ENCODE measurements at regions not wholly inside any gene's neighbourhood (a gene's known extent, or its start where the extent isn't known, plus 50 kb on each side); places are given as distances from the start of the nearest gene placed in this dataset.

DNA sequence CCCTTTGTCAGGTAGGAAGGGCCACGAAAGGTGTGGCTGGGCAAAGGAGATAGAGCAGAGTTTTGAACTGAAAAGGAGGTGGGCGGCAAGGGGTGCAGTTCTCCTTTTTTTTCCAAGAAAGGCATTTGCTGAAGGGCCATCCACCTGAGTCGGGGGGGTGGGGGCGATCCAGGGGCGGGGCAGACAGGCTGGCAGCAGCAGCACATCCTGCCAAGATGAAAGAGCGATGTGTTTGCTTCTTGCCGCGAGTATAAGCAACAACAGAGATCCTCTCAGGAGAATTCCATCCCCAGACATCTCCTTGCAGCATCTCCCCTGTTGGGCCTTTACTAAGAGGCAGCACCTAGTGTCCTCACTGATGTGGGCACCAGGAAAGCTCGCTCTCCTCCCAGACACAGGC is 516.5 kb downstream of the CD83 start:
- H3K27me3 Mint-ChIP-seq (ENCODE audit: low read depth) = peaks cover 5% of the 10 kb centered on the region
- no peaks in the 10 kb centered on the region for H3K9me3 Mint-ChIP-seq
- no peak for DNase-seq (ENCODE audit: low spot score)
- H3K4me3 Mint-ChIP-seq = peak overlapping the region; percentile 88
- H3K27ac Mint-ChIP-seq = no peak overlapping the region
- peaks cover 4% of the 10 kb centered on the region for H3K36me3 Mint-ChIP-seq (ENCODE audit: low read depth)
- peaks cover 52% of the 10 kb centered on the region for H3K4me1 Mint-ChIP-seq (ENCODE audit: low read depth)

DNA sequence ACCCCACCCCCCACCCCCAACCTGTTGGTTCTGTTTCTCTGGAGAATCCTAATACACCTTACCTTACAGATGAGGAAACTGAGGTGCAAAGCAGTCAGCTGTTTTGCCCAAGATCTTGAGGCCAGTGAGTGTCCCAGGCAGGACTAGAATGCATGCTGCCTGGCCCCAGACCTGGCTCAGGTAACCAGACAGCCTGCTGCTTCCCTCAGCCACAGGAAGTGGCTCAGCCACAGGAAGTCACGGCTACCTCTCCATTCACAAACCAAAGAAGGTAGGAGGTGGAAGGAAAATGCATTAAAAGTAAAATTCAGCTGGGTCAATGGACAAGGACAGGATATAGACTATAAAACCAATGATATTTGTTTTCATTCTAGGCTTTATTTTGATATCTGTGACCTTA is 517.6 kb downstream of the CD83 start:
- H3K4me3 Mint-ChIP-seq = peak overlapping the region; percentile 88
- peaks cover 4% of the 10 kb centered on the region for H3K36me3 Mint-ChIP-seq (ENCODE audit: low read depth)
- peak overlapping the region; percentile 41 for H3K27ac Mint-ChIP-seq
- H3K4me1 Mint-ChIP-seq (ENCODE audit: low read depth) = peaks cover 60% of the 10 kb centered on the region
- peaks cover 5% of the 10 kb centered on the region for H3K27me3 Mint-ChIP-seq (ENCODE audit: low read depth)
- no peaks in the 10 kb centered on the region for H3K9me3 Mint-ChIP-seq
- DNase-seq (ENCODE audit: low spot score) = peak; percentile 53

DNA sequence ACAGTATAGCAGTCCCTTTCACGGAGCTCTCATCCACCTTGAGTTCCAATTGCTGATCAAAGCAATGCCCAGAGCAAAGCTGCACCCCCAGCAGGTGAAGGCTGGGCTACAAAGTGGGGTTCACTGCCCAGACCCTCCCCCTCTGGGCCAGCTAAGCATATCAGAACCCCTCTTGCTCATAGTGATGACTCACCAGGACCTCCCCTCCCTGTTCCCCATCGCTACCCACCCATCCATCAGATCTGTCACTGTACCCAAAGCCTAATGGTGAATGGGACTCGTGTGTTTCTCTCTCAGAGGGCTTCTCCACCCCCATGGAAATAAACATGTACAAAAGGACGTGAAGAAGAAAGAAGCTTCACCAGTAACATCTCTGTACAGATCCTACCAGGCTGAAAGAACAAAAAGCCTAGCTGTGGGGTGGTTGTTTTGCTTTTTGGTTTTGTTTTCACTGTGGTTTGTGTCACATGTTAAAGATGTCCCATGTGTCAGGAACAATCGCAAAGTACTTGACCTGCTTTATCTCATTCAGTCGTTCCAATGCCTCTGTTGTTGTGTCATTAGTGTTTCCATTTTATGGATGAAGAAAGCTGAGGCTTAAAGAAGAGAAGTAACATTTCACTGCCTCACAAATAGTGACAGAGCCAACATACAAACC is 518.5 kb downstream of the CD83 start:
- peaks cover 65% of the 10 kb centered on the region for H3K4me1 Mint-ChIP-seq (ENCODE audit: low read depth)
- peak overlapping the region; percentile 88 for H3K4me3 Mint-ChIP-seq
- peaks cover 2% of the 10 kb centered on the region for H3K36me3 Mint-ChIP-seq (ENCODE audit: low read depth)
- peak overlapping the region; percentile 81 for H3K27ac Mint-ChIP-seq
- peak; percentile 36 for DNase-seq (ENCODE audit: low spot score)
- no peaks in the 10 kb centered on the region for H3K9me3 Mint-ChIP-seq
- peaks cover 3% of the 10 kb centered on the region for H3K27me3 Mint-ChIP-seq (ENCODE audit: low read depth)

DNA sequence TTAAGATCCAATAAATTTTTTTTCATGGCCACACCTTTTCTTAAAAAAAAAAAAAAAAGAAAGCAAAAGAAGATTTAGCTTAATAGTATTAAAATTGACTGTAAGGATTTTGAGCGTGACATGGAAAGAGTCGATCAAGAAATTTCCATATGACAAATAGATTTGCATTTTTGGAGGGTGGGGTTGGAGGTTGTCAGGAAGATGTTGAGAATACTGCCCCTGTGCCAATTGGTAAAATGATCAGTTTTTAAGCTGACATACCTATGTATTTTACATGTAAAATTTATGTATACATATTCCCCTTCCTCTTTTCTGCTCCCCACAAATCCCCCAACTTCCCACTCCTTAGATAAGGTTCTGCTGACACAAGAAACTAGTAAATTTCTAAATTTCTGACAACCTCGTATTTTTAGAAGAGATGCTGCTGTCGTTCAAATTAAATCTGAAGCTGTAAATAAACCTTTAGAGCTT is 520.9 kb downstream of the CD83 start:
- Mint-ChIP-seq H3K9me3 (no peaks in the 10 kb centered on the region), H3K36me3 (ENCODE audit: low read depth) (peaks cover 2% of the 10 kb centered on the region), H3K27me3 (ENCODE audit: low read depth) (peaks cover 3% of the 10 kb centered on the region), H3K4me3 (no peak overlapping the region), H3K27ac (no peak overlapping the region), H3K4me1 (ENCODE audit: low read depth) (peaks cover 75% of the 10 kb centered on the region)
- DNase-seq (ENCODE audit: low spot score) = no peak

DNA sequence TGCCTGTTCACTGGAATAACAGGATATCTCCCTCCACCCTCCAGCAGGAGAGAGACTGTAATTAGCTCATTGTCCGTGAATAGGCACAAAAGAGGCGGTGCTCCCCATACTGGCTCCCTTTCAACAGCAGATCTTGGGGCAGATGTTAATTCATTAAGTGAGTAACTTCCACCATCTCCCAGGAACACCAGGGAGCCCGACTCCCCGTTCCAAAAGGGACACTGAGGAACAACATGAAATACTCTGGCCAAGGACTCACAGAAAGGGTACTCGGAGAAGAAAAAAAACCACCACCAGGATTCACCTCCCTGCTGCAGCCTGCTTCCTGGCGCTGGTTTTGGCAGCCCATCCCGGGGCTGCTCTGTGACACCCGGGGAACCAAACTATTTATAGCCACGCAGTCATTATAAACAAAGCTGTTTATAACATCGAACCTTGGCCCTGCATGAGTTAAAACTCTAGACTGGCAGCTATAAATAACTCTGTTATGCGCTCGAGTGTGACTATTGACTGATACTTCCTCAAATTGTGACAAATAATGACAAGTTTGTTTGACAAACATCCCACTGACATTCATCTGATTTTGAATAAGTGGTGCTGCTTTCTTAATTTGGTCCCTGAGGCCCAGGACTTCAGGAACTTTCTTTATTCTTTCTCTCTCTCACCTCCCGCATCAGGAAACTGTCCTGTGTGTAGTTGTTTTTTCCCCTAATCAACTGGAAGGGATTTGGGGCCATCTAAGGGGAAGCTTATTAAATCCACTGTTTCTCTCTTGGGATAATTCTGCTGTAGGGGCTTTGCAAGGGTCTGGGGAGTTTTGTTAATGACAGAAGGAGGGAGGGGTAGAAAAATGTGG is 521.6 kb downstream of the CD83 start:
- no peak overlapping the region for H3K27ac Mint-ChIP-seq
- peaks cover 2% of the 10 kb centered on the region for H3K36me3 Mint-ChIP-seq (ENCODE audit: low read depth)
- no peak overlapping the region for H3K4me3 Mint-ChIP-seq
- no peaks in the 10 kb centered on the region for H3K27me3 Mint-ChIP-seq (ENCODE audit: low read depth)
- H3K4me1 Mint-ChIP-seq (ENCODE audit: low read depth) = peaks cover 68% of the 10 kb centered on the region
- H3K9me3 Mint-ChIP-seq = no peaks in the 10 kb centered on the region
- DNase-seq (ENCODE audit: low spot score) = no peak

DNA sequence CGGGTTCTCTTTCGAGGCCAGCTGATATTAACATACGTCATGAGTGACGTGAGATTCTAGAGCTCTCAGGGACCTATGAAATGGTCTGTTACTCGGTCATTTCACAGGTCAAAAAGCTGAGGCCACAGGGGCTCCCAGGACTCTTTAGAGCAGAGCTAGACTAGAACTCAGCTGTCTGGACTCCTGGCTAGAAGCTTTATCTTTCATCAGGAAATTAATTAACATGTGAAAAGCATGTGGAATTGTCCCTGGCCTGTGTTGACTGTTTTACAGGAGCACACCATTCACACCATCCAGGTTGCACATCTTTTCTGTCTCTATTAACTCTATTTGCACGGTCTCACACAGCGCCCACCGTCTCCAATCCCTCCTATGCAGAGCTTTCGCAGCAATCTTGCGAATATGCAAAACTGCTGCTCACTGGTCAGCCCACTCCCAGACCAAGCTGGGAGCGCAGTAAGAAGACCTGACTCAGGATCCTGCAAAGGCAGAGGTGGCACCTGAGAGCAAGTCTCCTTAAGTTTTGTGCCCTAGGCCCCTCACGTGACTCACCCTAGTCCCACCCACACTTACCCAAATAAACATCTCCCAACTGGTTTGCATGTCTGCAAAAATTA is 522.5 kb downstream of the CD83 start:
- peaks cover 2% of the 10 kb centered on the region for H3K36me3 Mint-ChIP-seq (ENCODE audit: low read depth)
- no peak overlapping the region for H3K4me3 Mint-ChIP-seq
- DNase-seq (ENCODE audit: low spot score) = no peak
- peaks cover 59% of the 10 kb centered on the region for H3K4me1 Mint-ChIP-seq (ENCODE audit: low read depth)
- H3K9me3 Mint-ChIP-seq = no peaks in the 10 kb centered on the region
- H3K27ac Mint-ChIP-seq = no peak overlapping the region
- H3K27me3 Mint-ChIP-seq (ENCODE audit: low read depth) = peaks cover 1% of the 10 kb centered on the region

DNA sequence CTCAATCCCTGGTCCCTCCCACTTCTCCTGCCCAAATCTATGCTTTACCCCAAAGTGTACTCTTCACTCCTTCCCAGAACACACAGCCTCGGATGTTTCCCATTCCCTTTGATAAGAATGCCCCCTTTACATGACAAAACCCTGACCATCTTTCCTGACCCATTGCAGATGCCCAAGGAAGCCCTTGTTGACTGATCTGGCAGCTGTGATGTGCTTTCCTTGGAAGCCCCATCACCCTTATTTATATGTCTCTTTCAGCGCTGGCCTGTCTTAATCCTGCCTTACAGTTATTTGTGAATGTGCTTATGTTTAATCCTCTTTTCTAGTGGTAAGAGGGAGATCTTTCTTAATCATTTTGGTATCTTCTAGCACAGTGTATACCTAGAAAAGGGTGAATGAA is 523.1 kb downstream of the CD83 start:
- peaks cover 54% of the 10 kb centered on the region for H3K4me1 Mint-ChIP-seq (ENCODE audit: low read depth)
- H3K27me3 Mint-ChIP-seq (ENCODE audit: low read depth) = peaks cover 2% of the 10 kb centered on the region
- peaks cover 2% of the 10 kb centered on the region for H3K36me3 Mint-ChIP-seq (ENCODE audit: low read depth)
- DNase-seq (ENCODE audit: low spot score) = no peak
- H3K9me3 Mint-ChIP-seq = no peaks in the 10 kb centered on the region
- H3K4me3 Mint-ChIP-seq = no peak overlapping the region
- no peak overlapping the region for H3K27ac Mint-ChIP-seq

DNA sequence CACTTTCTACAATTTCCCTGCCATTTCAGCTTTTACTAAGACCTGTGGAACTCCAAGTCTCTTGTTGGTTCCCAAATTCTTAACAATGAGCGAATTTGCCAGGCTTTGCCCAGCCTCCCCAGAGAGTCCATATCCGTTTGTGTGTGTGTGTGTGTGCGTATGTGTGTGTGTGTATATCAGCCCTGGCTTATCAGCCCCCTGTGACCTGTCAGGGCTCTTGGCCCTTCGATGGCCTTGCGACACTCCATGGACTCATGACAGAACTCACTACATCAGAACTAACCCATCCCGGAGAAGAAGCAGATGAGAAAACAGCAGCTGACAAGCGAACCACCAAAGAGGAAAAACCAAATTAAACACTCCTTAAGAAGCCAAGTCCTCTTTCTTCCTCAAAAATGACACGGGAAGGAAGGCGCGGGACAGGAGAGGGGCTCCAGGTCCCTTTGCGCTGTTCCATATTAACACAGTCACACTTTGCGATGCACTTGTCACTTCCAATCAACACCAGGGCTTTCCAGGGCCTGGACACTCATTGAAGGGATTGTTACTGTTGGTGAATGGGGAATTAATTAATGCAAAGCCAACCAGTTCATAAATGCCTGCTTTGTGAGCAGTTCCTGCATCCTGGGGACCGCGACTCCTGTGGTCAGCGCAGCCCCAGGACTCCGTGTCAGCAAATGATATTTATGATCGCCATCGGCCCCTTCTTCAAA is 524.0 kb downstream of the CD83 start:
- Mint-ChIP-seq H3K36me3 (ENCODE audit: low read depth) (peaks cover 2% of the 10 kb centered on the region), H3K27ac (no peak overlapping the region), H3K9me3 (no peaks in the 10 kb centered on the region), H3K4me3 (no peak overlapping the region), H3K4me1 (ENCODE audit: low read depth) (peaks cover 44% of the 10 kb centered on the region), H3K27me3 (ENCODE audit: low read depth) (peaks cover 2% of the 10 kb centered on the region)
- no peak for DNase-seq (ENCODE audit: low spot score)

DNA sequence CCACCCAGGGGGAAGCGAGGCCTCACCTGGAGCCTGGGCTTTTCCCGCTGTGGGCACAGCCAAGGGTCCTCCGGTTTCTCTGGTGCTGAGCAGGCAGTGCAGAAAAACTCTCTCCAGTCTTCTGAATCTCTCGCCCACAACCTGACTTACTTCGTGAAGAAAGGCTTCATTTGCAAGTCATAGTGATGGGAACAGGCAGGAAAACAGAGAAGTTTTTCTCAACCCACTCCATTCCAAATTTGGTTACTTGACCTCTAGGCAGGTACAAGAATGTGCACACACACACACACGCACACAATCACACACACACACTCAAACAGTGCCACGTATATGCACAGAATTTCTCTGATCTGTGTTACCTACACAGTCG is 524.5 kb downstream of the CD83 start:
- Mint-ChIP-seq H3K36me3 (ENCODE audit: low read depth) (peaks cover 2% of the 10 kb centered on the region), H3K9me3 (no peaks in the 10 kb centered on the region), H3K4me1 (ENCODE audit: low read depth) (peaks cover 39% of the 10 kb centered on the region), H3K4me3 (no peak overlapping the region), H3K27ac (no peak overlapping the region), H3K27me3 (ENCODE audit: low read depth) (peaks cover 2% of the 10 kb centered on the region)
- no peak for DNase-seq (ENCODE audit: low spot score)

DNA sequence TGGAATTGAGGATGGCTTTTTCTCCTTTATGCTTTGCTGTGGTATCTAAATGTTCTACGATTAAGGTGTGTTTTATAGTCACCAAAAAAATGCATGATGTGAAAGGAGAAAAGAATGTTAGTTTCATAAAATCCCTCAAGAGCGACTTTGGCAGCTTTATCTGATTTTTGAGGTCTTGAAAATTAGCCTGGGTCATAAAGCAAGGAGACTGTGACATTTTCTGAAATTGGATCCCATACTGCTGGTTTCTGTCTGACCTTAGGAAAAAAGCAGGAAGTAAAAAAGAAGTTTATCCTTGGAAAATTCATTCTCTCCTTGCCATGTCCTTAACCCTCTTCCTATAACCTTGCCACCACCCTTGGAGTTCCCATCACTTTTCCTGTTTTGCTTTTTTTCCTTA is 525.3 kb downstream of the CD83 start:
- Mint-ChIP-seq H3K4me3 (peak overlapping the region; percentile 39), H3K27ac (no peak overlapping the region), H3K27me3 (ENCODE audit: low read depth) (peaks cover 2% of the 10 kb centered on the region), H3K9me3 (no peaks in the 10 kb centered on the region), H3K36me3 (ENCODE audit: low read depth) (no peaks in the 10 kb centered on the region), H3K4me1 (ENCODE audit: low read depth) (peaks cover 34% of the 10 kb centered on the region)
- no peak for DNase-seq (ENCODE audit: low spot score)

DNA sequence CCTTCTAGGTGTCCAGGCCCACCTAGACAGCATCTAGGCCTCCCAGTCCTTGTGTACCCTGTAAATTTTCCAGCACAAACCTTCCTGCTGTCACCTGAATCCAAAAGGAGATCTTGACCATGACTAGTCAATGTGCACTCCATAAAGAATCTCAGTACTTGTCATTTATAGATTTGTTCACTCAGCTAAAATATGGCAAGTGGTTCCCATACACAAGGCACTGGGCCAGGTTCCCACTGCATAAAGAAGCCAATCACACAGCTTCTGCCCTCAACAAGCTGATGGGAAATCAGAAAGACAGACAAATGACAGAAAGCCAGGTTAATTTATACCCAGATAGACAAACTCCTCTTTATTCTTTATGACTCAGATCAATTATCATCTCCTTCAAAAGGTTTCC is 526.8 kb downstream of the CD83 start:
- Mint-ChIP-seq H3K4me3 (no peak overlapping the region), H3K27ac (no peak overlapping the region), H3K9me3 (no peaks in the 10 kb centered on the region), H3K36me3 (ENCODE audit: low read depth) (no peaks in the 10 kb centered on the region), H3K4me1 (ENCODE audit: low read depth) (peaks cover 25% of the 10 kb centered on the region), H3K27me3 (ENCODE audit: low read depth) (peaks cover 2% of the 10 kb centered on the region)
- no peak for DNase-seq (ENCODE audit: low spot score)

DNA sequence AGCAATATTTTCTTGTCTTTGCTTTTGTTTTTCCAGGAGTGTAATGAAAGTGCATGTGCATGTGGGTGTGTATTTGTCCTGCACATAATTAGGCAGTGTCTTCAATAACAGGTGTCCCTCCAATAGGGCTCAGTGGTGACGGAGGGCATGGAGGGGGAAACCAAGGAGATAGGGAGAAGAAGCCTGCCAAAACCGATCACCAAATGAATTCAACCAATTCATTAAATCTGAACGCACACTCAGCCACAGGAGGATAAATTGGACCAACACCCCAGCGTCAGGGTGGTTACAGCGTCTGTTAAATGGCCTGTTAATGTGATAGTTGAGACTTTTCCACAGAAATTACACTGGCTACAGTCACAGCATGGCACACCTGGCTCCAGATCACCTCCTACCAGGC is 527.6 kb downstream of the CD83 start:
- no peak for DNase-seq (ENCODE audit: low spot score)
- Mint-ChIP-seq H3K36me3 (ENCODE audit: low read depth) (no peaks in the 10 kb centered on the region), H3K4me3 (no peak overlapping the region), H3K27me3 (ENCODE audit: low read depth) (peaks cover 2% of the 10 kb centered on the region), H3K27ac (no peak overlapping the region), H3K9me3 (no peaks in the 10 kb centered on the region), H3K4me1 (ENCODE audit: low read depth) (peaks cover 20% of the 10 kb centered on the region)

DNA sequence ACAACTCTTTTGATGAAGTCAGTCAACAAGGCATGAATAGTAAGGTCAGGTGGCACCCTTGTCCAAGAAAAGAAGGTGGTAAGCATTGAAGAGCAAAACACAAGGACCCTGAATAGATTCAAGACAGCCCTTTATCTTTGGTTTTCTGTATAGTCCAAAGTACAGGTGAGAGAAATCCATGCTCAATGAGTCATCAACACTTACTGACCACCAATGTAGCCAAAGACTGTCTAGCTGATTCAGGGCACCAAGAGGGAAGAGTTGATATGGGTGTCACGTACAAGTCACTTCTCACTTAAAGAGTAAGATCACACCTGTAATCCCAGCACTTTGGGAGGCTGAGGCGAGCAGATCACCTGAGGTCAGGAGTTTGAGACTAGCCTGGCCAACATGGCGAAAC is 528.3 kb downstream of the CD83 start:
- Mint-ChIP-seq H3K36me3 (ENCODE audit: low read depth) (no peaks in the 10 kb centered on the region), H3K4me3 (no peak overlapping the region), H3K4me1 (ENCODE audit: low read depth) (peaks cover 14% of the 10 kb centered on the region), H3K27ac (no peak overlapping the region), H3K9me3 (no peaks in the 10 kb centered on the region), H3K27me3 (ENCODE audit: low read depth) (peaks cover 2% of the 10 kb centered on the region)
- DNase-seq (ENCODE audit: low spot score) = no peak

DNA sequence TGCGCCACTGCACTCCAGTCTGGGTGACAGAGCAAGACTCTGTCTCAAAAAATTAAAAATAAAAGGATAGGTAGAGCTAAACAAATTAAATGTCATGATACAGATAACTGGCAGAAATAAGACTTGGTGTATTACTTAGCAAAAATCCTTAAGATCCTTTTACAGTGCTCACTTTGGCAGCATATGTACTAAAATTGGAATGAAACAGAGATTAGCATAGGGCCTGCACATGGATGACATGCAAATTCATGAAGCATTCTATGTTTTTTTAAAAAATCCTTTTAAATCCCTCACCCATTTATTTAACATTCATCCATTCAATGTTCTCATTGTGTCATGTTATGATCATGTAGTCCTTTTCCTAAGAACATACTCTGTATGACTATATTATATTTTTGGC is 528.8 kb downstream of the CD83 start:
- no peak for DNase-seq (ENCODE audit: low spot score)
- no peak overlapping the region for H3K27ac Mint-ChIP-seq
- H3K27me3 Mint-ChIP-seq (ENCODE audit: low read depth) = peaks cover 2% of the 10 kb centered on the region
- H3K9me3 Mint-ChIP-seq = no peaks in the 10 kb centered on the region
- no peaks in the 10 kb centered on the region for H3K36me3 Mint-ChIP-seq (ENCODE audit: low read depth)
- H3K4me3 Mint-ChIP-seq = no peak overlapping the region
- peaks cover 15% of the 10 kb centered on the region for H3K4me1 Mint-ChIP-seq (ENCODE audit: low read depth)

Measured in T-helper 2 cell treated with Interferon-gamma antibody and Interleukin-4, amounts not matched to agents 5 μg/mL and 100 μg/mL, for 36 hours (primary cell).